Neural cell (in vitro differentiated cells): ENCODE measurements at regions not wholly inside any gene's neighbourhood (a gene's known extent, or its start where the extent isn't known, plus 50 kb on each side); places are given as distances from the start of the nearest gene placed in this dataset.

Experiments used
- H2AFZ ChIP-seq: fragments of 200-600, 300-800 bp; sonication (generic), shearing (Covaris generic); 2 replicates; pipeline ENCODE4 v1.6.0; 2014; ENCODE audit warnings: low read depth, mild to moderate bottlenecking, antibody characterized with exemption, low read length, moderate library complexity
- H3F3A ChIP-seq: fragments of 200-600 bp; shearing (Covaris generic); 2 replicates; pipeline ENCODE4 v1.6.1; 2016; ENCODE audit warnings: mild to moderate bottlenecking, moderate library complexity, mixed read lengths, antibody characterized with exemption, low read length; ENCODE audit not compliant: insufficient read depth, poor library complexity, severe bottlenecking
- H3K27ac ChIP-seq: fragments of 200-600, 300-800 bp; sonication (generic), shearing (Covaris generic); 2 replicates; pipeline ENCODE4 v1.5.1; 2014; ENCODE audit warnings: mild to moderate bottlenecking, low read length, moderate library complexity
- H3K27me3 ChIP-seq: fragments of 300-800, 200-600 bp; sonication (generic), shearing (Covaris generic); 2 replicates; pipeline ENCODE4 v1.6.0; 2014; ENCODE audit warnings: mild to moderate bottlenecking, low read depth, low read length, moderate library complexity; ENCODE audit not compliant: insufficient read depth
- H3K36me3 ChIP-seq: fragments of 300-800, 200-600 bp; sonication (generic), shearing (Covaris generic); 2 replicates; pipeline ENCODE4 v1.5.1; 2014; ENCODE audit warnings: mild to moderate bottlenecking, antibody characterized with exemption, low read length, moderate library complexity; ENCODE audit not compliant: insufficient read depth
- H3K4me2 ChIP-seq: fragments of 300-800, 200-600 bp; sonication (generic), shearing (Covaris generic); 2 replicates; pipeline ENCODE4 v1.6.0; 2014; ENCODE audit warnings: mild to moderate bottlenecking, low read length
- H3K4me3 ChIP-seq: fragments of 300-800, 200-600 bp; sonication (generic), shearing (Covaris generic); 2 replicates; pipeline ENCODE4 v1.5.1; 2014; ENCODE audit warnings: mild to moderate bottlenecking, low read length, moderate library complexity
- H3K79me2 ChIP-seq: fragments of 200-600 bp; shearing (Covaris generic); replicated peaks from 2 replicates; pipeline ENCODE4 v1.6.0; 2014; ENCODE audit warnings: mild to moderate bottlenecking, low read length, moderate library complexity; ENCODE audit not compliant: insufficient read depth
- H3K9ac ChIP-seq: fragments of 300-800, 200-600 bp; sonication (generic), shearing (Covaris generic); 2 replicates; pipeline ENCODE4 v1.6.1; 2016; ENCODE audit warnings: mild to moderate bottlenecking, low read length, mixed read lengths
- H3K9me2 ChIP-seq: fragments of 200-600 bp; shearing (Covaris generic); 2 replicates; pipeline ENCODE4 v1.6.1; 2016; ENCODE audit warnings: mild to moderate bottlenecking, low read length, mixed read lengths; ENCODE audit not compliant: insufficient read depth
- H3K9me3 ChIP-seq: fragments of 200-600, 300-800 bp; sonication (generic), shearing (Covaris generic); 2 replicates; pipeline ENCODE4 v1.6.1; 2016; ENCODE audit warnings: mild to moderate bottlenecking, mixed run types, low read length, moderate library complexity, mixed read lengths
- H4K20me1 ChIP-seq: fragments of 200-600 bp; shearing (Covaris generic); 2 replicates; pipeline ENCODE4 v1.6.1; 2016; ENCODE audit warnings: mild to moderate bottlenecking, mixed run types; ENCODE audit not compliant: insufficient read depth
- CTCF ChIP-seq: fragments of 450-650 bp; IDR thresholded peaks from 2 replicates; pipeline ENCODE4 v1.5.1; 2014; ENCODE audit warnings: antibody characterized with exemption, mild to moderate bottlenecking, moderate library complexity; ENCODE audit not compliant: poor library complexity, severe bottlenecking
- EP300 ChIP-seq: fragments of 450-650 bp; conservative IDR thresholded peaks from 2 replicates; pipeline ENCODE4 v1.6.1; 2014; ENCODE audit warnings: antibody characterized with exemption, mild to moderate bottlenecking, moderate library complexity; ENCODE audit not compliant: poor library complexity, severe bottlenecking
- EZH2 ChIP-seq: fragments of 200-600, 300-800 bp; shearing (Covaris generic), sonication (generic); IDR thresholded peaks from 2 replicates; pipeline ENCODE4 v1.6.1; 2014; ENCODE audit warnings: antibody characterized with exemption, low read length, borderline replicate concordance, mild to moderate bottlenecking; ENCODE audit not compliant: insufficient read depth, poor library complexity, severe bottlenecking
- MXI1 ChIP-seq: fragments of 450-650 bp; conservative IDR thresholded peaks from 2 replicates; pipeline ENCODE4 v1.6.1; 2014; ENCODE audit warnings: antibody characterized with exemption, mild to moderate bottlenecking; ENCODE audit not compliant: poor library complexity, severe bottlenecking
- POLR2AphosphoS5 ChIP-seq: IDR thresholded peaks from 2 replicates; pipeline ENCODE4 v1.6.1; 2012
- RAD21 ChIP-seq: fragments of 450-650 bp; conservative IDR thresholded peaks from 2 replicates; pipeline ENCODE4 v1.6.1; 2014; ENCODE audit warnings: antibody characterized with exemption, mild to moderate bottlenecking, moderate library complexity
- SMC3 ChIP-seq: fragments of 450-650 bp; conservative IDR thresholded peaks from 2 replicates; pipeline ENCODE4 v1.6.1; 2014; ENCODE audit warnings: antibody characterized with exemption, mild to moderate bottlenecking, moderate library complexity; ENCODE audit not compliant: poor library complexity
- TAF1 ChIP-seq: IDR thresholded peaks from 2 replicates; pipeline ENCODE4 v1.6.1; 2012; ENCODE audit warnings: low read depth
- TF ChIP-seq, protein P1 (sequence below): IDR thresholded peaks from 2 replicates; pipeline ENCODE4 v1.6.1; 2012; ENCODE audit warnings: borderline replicate concordance

DNA sequence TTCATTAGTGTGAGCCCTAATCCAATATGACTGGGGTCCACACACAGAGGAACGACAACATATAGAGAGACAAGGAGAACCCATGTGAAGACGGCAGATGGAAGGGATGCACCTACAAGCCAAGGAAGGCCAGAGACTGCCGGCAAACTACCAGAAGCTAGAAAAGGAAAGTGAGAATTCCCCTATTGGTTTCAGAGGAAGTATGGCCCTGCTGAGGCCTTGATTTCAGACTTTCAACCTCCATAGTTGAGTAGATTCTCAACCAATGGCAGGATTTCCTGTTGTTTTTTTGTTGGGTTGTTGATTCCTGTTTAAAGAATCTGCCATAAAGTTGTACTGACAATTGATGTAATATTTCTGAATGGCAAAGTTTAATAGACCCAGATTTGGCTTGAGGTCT is 241.5 kb downstream of the SATB2 start:
- Histone ChIP-seq H2AFZ (no peak overlapping the region), H3K36me3 (no peaks in the 10 kb centered on the region), H3K9me3 (no peaks in the 10 kb centered on the region), H3K27me3 (no peaks in the 10 kb centered on the region), H3F3A (no peaks in the 10 kb centered on the region), H3K79me2 (no peaks in the 10 kb centered on the region), H3K9me2 (no peaks in the 10 kb centered on the region), H3K27ac (no peak overlapping the region), H3K4me2 (no peak overlapping the region), H4K20me1 (no peaks in the 10 kb centered on the region), H3K9ac (no peak overlapping the region), H3K4me3 (no peak overlapping the region)
- TF ChIP-seq EP300 (no peak), TAF1 (no peak), SMC3 (no peak), RAD21 (no peak), MXI1 (no peak)

- no peaks in the 10 kb centered on the region for H3K36me3 ChIP-seq
- H3K4me2 ChIP-seq, result no peak overlapping the region
- no peak overlapping the region for H3K4me3 ChIP-seq
- H3K9me2 ChIP-seq, result no peaks in the 10 kb centered on the region
- H3K9ac ChIP-seq, result no peak overlapping the region
- no peaks in the 10 kb centered on the region for H3K27me3 ChIP-seq
- no peaks in the 10 kb centered on the region for H3K79me2 ChIP-seq
- H3K9me3 ChIP-seq, result no peaks in the 10 kb centered on the region
- no peak overlapping the region for H2AFZ ChIP-seq
- H4K20me1 ChIP-seq, result no peaks in the 10 kb centered on the region
- TF ChIP-seq CTCF (no peak), MXI1 (no peak), SMC3 (no peak), EZH2 (no peak), EP300 (no peak), POLR2AphosphoS5 (no peak), RAD21 (no peak), TAF1 (no peak)
- TF ChIP-seq, protein P1, sequence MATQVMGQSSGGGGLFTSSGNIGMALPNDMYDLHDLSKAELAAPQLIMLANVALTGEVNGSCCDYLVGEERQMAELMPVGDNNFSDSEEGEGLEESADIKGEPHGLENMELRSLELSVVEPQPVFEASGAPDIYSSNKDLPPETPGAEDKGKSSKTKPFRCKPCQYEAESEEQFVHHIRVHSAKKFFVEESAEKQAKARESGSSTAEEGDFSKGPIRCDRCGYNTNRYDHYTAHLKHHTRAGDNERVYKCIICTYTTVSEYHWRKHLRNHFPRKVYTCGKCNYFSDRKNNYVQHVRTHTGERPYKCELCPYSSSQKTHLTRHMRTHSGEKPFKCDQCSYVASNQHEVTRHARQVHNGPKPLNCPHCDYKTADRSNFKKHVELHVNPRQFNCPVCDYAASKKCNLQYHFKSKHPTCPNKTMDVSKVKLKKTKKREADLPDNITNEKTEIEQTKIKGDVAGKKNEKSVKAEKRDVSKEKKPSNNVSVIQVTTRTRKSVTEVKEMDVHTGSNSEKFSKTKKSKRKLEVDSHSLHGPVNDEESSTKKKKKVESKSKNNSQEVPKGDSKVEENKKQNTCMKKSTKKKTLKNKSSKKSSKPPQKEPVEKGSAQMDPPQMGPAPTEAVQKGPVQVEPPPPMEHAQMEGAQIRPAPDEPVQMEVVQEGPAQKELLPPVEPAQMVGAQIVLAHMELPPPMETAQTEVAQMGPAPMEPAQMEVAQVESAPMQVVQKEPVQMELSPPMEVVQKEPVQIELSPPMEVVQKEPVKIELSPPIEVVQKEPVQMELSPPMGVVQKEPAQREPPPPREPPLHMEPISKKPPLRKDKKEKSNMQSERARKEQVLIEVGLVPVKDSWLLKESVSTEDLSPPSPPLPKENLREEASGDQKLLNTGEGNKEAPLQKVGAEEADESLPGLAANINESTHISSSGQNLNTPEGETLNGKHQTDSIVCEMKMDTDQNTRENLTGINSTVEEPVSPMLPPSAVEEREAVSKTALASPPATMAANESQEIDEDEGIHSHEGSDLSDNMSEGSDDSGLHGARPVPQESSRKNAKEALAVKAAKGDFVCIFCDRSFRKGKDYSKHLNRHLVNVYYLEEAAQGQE, result no peak
- no peak overlapping the region for H3K27ac ChIP-seq
- H3F3A ChIP-seq, result no peaks in the 10 kb centered on the region
Observed at GRCh38 chr2:199207011-199207410, 250.7 kb downstream of the SATB2 start.

DNA sequence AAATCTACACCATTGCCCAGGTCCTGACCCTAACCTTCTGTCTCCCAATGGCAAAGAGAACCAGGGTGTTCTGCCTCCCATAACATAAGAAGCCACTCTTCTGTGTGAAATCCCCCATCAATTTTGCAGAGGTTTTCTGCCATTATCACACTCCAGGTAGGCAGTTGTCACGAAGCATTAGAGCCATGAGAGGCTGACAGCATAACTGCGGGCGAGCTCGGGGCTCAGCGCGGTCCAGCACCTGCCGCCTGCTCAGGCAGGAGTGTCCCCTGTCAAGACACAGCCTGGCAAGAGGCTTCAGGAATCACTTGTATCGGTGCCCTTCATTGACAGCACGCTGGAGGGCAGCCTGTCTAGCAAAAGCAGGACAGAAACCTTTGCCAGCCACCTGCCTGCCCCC is 251.2 kb downstream of the SATB2 start:
- Histone ChIP-seq H3K79me2 (no peaks in the 10 kb centered on the region), H3K9me2 (no peaks in the 10 kb centered on the region), H3K27me3 (no peaks in the 10 kb centered on the region), H3F3A (no peaks in the 10 kb centered on the region), H3K4me2 (no peak overlapping the region), H3K27ac (no peak overlapping the region), H3K9ac (no peak overlapping the region), H3K9me3 (no peaks in the 10 kb centered on the region), H3K36me3 (no peaks in the 10 kb centered on the region), H3K4me3 (no peak overlapping the region), H2AFZ (no peak overlapping the region), H4K20me1 (no peaks in the 10 kb centered on the region)
- TF ChIP-seq TAF1 (no peak), EZH2 (no peak), SMC3 (no peak), RAD21 (no peak), EP300 (no peak), MXI1 (no peak), POLR2AphosphoS5 (no peak), CTCF (no peak)
- TF ChIP-seq, protein P1, result no peak
